ENCODE measurements at regions not wholly inside any gene's neighbourhood (a gene's known extent, or its start where the extent isn't known, plus 50 kb on each side); places are given as distances from the start of the nearest gene placed in this dataset.

DNA sequence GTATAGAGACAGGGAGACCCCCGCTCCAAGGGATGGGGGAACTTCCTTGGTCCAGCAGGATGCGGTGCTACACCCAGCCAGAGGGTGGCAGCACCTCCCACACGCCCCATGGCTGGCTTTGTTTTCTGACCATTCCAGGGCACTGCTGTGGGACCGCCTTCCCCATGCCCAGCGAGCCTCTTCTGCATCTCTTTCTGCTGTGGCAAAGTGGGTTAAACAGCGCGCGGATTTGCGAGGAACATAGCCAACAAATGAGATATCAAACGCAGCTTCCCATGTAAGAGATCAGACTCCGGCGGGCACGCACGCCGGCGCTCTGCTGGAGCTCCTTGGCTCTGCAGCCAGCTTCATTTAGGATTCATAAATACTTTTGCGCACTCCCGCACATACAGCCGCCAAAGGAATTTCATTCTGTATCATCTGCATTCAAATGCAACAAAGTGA, 485.8 kb upstream of the CADM1 start:
- TF ChIP-seq, protein P1, sequence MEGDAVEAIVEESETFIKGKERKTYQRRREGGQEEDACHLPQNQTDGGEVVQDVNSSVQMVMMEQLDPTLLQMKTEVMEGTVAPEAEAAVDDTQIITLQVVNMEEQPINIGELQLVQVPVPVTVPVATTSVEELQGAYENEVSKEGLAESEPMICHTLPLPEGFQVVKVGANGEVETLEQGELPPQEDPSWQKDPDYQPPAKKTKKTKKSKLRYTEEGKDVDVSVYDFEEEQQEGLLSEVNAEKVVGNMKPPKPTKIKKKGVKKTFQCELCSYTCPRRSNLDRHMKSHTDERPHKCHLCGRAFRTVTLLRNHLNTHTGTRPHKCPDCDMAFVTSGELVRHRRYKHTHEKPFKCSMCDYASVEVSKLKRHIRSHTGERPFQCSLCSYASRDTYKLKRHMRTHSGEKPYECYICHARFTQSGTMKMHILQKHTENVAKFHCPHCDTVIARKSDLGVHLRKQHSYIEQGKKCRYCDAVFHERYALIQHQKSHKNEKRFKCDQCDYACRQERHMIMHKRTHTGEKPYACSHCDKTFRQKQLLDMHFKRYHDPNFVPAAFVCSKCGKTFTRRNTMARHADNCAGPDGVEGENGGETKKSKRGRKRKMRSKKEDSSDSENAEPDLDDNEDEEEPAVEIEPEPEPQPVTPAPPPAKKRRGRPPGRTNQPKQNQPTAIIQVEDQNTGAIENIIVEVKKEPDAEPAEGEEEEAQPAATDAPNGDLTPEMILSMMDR (IDR thresholded peaks at IDR 0.05): peak; percentile 89

DNA sequence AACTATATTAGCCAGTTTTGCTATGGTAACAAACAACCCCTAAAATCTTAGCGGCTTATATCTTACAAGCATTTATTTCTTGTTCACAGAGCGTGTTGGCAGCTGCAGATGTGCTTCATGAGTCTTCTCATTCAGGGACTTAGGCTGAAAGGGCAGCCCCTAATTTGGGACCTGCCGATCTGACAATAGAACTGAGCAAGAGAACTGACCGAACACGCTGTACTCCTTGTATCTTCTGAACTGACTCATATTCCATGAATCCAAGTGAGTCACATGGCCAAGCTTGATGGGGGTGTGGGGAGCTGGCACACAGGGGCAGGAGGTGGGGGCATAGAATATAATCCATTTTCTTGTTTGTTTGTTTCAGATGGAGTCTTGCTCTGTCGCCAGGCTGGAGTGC, 481.7 kb upstream of the CADM1 start:
- TF ChIP-seq, protein P1 (IDR thresholded peaks at IDR 0.05): no peak

DNA sequence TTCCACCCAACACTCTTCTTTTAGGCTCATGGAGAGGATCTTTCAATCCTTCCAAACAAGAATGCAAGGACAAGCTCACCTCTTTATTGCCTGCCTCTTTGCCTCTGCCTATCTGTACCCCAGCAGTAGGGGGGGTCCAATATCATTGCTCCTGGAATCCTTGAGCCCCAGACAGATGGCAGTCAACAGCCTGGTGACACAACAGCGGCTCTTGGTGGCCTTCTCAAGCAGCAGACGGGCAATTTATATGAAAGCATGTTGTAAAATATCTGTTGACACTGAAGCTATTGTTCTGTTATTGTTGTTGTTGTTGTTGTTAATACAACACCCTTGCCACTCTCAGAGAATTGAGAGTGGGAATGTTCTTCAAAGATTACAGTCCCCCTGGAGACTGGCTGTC, 480.0 kb upstream of the CADM1 start:
- TF ChIP-seq, protein P1 (IDR thresholded peaks at IDR 0.05): no peak

DNA sequence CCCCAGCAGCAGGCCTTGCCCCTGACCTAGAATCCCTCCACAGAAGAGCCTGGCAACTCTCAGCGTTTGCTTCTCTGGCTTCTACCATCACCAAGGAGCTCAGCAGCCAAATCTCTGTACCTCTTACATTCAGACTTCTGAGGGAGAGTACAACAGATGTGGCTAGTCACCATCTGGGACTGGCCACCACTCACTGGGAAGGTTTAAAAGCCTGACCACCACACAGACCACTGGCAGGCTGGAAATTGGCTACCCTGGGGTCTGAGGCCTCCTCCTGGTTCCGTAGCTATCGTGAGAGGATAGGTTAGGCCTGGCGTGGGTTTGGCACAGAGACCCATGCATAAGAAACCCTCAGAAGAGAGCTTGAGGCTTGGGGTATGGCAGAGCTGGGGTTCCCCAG, 478.5 kb upstream of the CADM1 start:
- TF ChIP-seq, protein P1 (IDR thresholded peaks at IDR 0.05): no peak

DNA sequence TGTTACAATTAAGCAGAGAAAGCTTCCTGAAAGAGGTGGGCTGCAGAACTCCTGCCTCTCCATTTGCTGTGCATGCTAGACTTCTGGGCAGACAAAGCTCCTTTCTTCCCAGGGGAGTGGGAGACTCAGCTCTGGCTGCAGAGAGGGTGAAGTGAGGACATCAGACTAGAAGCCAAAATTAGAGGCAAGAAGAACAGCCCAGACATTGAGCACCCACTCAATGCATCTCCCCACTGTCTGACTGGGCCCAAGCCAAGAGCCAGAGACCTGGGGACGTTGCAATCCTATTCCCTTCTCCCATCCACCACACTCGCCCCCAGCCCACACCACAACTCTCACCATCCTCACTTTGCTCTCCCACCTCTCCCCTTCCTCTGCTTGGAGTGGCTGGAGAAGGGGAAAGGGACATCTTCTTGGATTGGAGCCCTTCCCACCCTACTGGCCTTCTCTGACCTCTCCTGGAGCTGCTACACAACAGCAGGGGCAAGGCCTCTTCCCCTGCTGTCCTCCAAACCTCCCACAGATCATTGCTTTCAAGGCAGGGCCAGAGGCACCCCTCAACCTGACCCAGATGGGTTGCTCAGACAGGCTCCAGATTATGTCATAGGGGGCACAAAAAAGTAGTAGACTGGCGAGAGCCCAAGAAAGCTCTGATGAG, 477.7 kb upstream of the CADM1 start:
- TF ChIP-seq, protein P1 (IDR thresholded peaks at IDR 0.05): no peak

DNA sequence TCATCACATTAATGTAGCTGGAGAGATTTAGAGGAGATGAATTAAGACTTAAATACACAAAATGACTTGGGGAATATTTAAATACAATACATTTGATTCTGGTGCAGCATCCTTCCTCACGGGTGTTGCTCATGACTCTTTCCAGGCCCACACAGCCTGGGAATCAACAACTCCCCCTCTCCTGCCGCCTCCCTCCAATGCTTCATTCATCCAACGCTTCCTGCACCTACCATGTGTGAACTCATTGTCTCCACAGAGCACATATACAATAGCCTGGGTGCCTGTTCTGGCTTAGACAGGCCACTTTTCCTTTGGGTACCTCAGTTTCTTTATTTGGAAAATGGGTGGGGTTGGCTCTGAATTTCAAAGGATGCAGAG, 476.9 kb upstream of the CADM1 start:
- TF ChIP-seq, protein P1 (IDR thresholded peaks at IDR 0.05): no peak

DNA sequence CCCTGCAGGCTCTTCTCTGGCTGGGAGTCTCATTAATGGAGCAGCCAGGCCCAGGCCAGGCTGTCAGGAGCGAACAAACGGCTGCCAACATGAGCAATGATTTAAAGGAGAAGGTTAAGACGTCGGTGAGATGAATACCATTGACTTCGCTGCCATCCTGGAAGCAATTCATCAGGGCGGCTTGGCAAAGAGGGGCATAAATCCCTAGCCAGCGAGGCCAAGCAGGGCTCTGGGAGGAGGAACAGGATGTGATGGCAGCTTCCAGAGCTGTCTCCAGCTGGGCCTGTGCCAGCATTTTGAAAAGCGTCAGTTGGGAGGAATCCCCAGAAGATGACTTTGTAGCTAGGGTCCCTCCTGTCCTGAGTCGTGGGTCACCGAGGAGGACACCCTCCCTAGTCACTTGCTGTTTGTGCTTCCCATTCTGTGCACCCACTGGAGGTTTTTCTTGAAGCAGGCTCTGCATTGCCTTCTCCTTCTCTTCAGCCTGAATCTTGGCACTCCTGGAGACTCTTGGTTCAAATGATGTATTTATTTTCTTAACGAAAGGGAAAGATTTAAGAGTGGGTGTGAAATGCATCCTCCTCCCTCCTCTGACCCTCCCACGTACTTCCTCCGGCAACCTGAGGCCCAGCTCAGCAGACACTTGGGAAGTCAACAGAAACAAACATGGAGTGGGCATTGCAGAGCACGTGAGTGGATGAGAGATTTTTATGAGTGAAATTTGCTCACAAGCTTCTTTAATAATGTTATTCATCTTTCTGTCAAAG, 476.3 kb upstream of the CADM1 start:
- TF ChIP-seq, protein P1 (IDR thresholded peaks at IDR 0.05): no peak

Data from LNCAP (cell line).